Osteoblast (primary cell): ENCODE measurements at regions not wholly inside any gene's neighbourhood (a gene's known extent, or its start where the extent isn't known, plus 50 kb on each side); places are given as distances from the start of the nearest gene placed in this dataset.

Source experiments
- DNase-seq: peaks from one replicate; pipeline ENCODE4 v3.0.0; 2011; ENCODE audit warnings: low spot score, mixed read lengths; ENCODE audit not compliant: insufficient read length; ENCODE audit errors: missing footprints
- H2AFZ ChIP-seq: 2 replicates; pipeline ENCODE4 v1.6.0; 2011; ENCODE audit warnings: mild to moderate bottlenecking, low read length
- H3K27ac ChIP-seq: 2 replicates; pipeline ENCODE4 v1.5.1; 2011; ENCODE audit warnings: mild to moderate bottlenecking, low read depth, low read length, moderate library complexity
- H3K27me3 ChIP-seq: 2 replicates; pipeline ENCODE4 v1.6.0; 2012; ENCODE audit warnings: mild to moderate bottlenecking, control low read depth, inconsistent platforms, low read length, moderate library complexity; ENCODE audit not compliant: insufficient read depth
- H3K36me3 ChIP-seq: 2 replicates; pipeline ENCODE4 v1.5.1; 2011; ENCODE audit warnings: mild to moderate bottlenecking, low read length, control low read depth, moderate library complexity; ENCODE audit not compliant: insufficient read depth
- H3K4me1 ChIP-seq: 2 replicates; pipeline ENCODE4 v1.5.1; 2011; ENCODE audit warnings: mild to moderate bottlenecking, low read length, control low read depth, moderate library complexity; ENCODE audit not compliant: insufficient read depth
- H3K4me2 ChIP-seq: 2 replicates; pipeline ENCODE4 v1.6.0; 2011; ENCODE audit warnings: mild to moderate bottlenecking, low read length; ENCODE audit not compliant: insufficient read depth
- H3K4me3 ChIP-seq: fragments of 200-600 bp; sonication (generic); 3 replicates; pipeline ENCODE4 v1.5.1; 2012; ENCODE audit warnings: mild to moderate bottlenecking, low read length, inconsistent platforms; ENCODE audit not compliant: insufficient read depth
- H3K79me2 ChIP-seq: 2 replicates; pipeline ENCODE4 v1.6.0; 2012; ENCODE audit warnings: mild to moderate bottlenecking, low read length, control low read depth, inconsistent platforms; ENCODE audit not compliant: insufficient read depth
- H3K9me3 ChIP-seq: 2 replicates; pipeline ENCODE4 v1.5.1; 2011; ENCODE audit warnings: low read depth, low read length, control low read depth
- H4K20me1 ChIP-seq: 2 replicates; pipeline ENCODE4 v1.6.0; 2012; ENCODE audit warnings: mild to moderate bottlenecking, low read length, control low read depth; ENCODE audit not compliant: insufficient read depth
- CTCF ChIP-seq: IDR thresholded peaks from 2 replicates; pipeline ENCODE4 v1.5.1; 2011; ENCODE audit warnings: mild to moderate bottlenecking, low read depth, low read length, moderate library complexity; ENCODE audit errors: extremely low read depth

- Histone ChIP-seq H3K4me1 (peaks cover 10% of the 10 kb centered on the region), H3K27me3 (no peaks in the 10 kb centered on the region), H4K20me1 (no peaks in the 10 kb centered on the region), H3K79me2 (no peaks in the 10 kb centered on the region), H3K9me3 (peaks cover 5% of the 10 kb centered on the region), H3K36me3 (no peaks in the 10 kb centered on the region), H3K4me2 (no peak overlapping the region), H2AFZ (no peak overlapping the region), H3K4me3 (no peak overlapping the region), H3K27ac (no peak overlapping the region)
- no peak for DNase-seq
- no peak for TF ChIP-seq CTCF
These were observed 65.0 kb upstream of the HMGXB4 start for GRCh38 chr22:35192129-35192918.

GRCh38 chr22:35195226-35195625 is 62.1 kb upstream of the HMGXB4 start:
- Histone ChIP-seq H3K4me2 (no peak overlapping the region), H2AFZ (no peak overlapping the region), H3K4me3 (no peak overlapping the region), H3K9me3 (peaks cover under 1% of the 10 kb centered on the region), H3K36me3 (no peaks in the 10 kb centered on the region), H3K79me2 (no peaks in the 10 kb centered on the region), H3K27ac (no peak overlapping the region), H3K4me1 (peaks cover 10% of the 10 kb centered on the region), H4K20me1 (no peaks in the 10 kb centered on the region), H3K27me3 (peaks cover 12% of the 10 kb centered on the region)
- TF ChIP-seq CTCF: no peak
- no peak for DNase-seq

GRCh38 chr22:35195821-35196220 is 61.5 kb upstream of the HMGXB4 start:
- H3K36me3 ChIP-seq: no peaks in the 10 kb centered on the region
- no peak overlapping the region for H2AFZ ChIP-seq
- no peaks in the 10 kb centered on the region for H3K79me2 ChIP-seq
- H3K4me2 ChIP-seq: no peak overlapping the region
- no peak overlapping the region for H3K27ac ChIP-seq
- H4K20me1 ChIP-seq: no peaks in the 10 kb centered on the region
- no peak for TF ChIP-seq CTCF
- DNase-seq: no peak
- no peak overlapping the region for H3K4me3 ChIP-seq
- peaks cover 12% of the 10 kb centered on the region for H3K27me3 ChIP-seq
- peaks cover 10% of the 10 kb centered on the region for H3K4me1 ChIP-seq
- H3K9me3 ChIP-seq: no peaks in the 10 kb centered on the region

DNA sequence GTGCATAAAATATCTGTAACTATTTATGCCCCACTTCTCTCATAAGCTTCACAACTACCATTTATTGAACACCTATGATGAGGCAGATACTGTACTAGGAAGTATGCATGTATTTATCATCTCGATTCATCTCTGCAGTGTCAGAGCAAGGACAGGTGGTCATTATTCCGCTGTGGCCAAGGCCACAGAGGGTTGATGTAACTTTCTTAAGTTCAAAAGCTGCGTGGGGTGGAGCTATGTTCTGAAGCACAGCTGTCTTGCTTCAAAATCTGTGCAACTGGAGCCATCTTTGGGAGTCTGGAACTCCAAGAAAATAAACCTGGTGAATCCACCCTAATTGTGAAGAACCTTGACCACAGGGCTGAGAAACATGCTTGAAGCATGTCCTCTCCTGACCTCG is 60.2 kb upstream of the HMGXB4 start:
- Histone ChIP-seq H3K4me1 (peaks cover under 1% of the 10 kb centered on the region), H3K27me3 (peaks cover 12% of the 10 kb centered on the region), H3K79me2 (no peaks in the 10 kb centered on the region), H3K9me3 (no peaks in the 10 kb centered on the region), H3K27ac (no peak overlapping the region), H3K4me3 (no peak overlapping the region), H3K36me3 (no peaks in the 10 kb centered on the region), H3K4me2 (no peak overlapping the region), H2AFZ (no peak overlapping the region), H4K20me1 (no peaks in the 10 kb centered on the region)
- TF ChIP-seq CTCF: no peak
- no peak for DNase-seq
